NCI-H82 (cell line): ENCODE measurements at regions not wholly inside any gene's neighbourhood (a gene's known extent, or its start where the extent isn't known, plus 50 kb on each side); places are given as distances from the start of the nearest gene placed in this dataset.
A peak's percentile ranks its signal among the peaks of the same experiment; 100 is the strongest.
"Not testable (repeated sequence)": the region's sequence is repeated elsewhere in the genome, so short reads cannot be mapped to it uniquely, and the experiment has no call there.

Experiments
- DNase-seq: peaks from one replicate; lab custom pipeline; 2025; lab: John Stamatoyannopoulos, UW

DNA sequence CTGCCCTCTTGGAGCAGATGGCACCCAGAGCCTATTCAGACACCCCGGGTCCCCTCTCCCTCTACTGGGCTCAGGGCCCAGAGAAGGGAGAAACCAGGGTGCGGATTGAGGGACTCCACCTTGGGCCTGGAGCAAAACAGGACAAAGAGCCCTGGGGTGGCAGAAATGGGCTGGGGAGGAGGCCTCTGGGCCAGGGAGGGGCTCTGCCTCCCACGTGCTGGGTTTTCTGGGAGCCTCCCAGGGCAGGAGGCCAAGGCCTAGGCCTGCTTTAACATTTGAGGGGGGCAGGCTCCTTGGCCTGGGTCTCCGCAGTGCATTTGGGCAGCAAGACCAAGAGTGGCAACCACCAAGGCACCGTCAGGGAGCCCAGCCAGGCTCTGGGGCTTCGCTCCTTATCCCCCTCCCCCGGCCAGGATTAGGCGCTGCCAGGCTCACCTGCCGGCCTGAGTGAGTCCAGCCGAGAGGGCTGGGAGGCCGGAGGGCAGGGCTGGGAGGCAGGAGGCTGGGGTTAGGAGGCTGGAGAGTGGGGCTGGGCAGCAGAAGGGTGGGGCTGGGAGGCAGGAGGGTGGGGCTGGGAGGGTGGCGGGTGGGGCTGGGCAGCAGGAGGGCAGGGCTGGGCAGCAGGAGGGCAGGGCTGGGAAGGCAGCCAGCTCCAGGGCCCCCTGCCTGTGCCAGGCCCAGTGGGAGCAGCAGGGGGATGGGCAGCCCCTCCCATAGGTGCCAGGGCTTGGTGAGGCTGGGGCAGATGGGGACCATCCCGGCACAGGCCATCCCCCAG lies 101.8 kb upstream of the EIF5 start:
- DNase-seq: no peak

DNA sequence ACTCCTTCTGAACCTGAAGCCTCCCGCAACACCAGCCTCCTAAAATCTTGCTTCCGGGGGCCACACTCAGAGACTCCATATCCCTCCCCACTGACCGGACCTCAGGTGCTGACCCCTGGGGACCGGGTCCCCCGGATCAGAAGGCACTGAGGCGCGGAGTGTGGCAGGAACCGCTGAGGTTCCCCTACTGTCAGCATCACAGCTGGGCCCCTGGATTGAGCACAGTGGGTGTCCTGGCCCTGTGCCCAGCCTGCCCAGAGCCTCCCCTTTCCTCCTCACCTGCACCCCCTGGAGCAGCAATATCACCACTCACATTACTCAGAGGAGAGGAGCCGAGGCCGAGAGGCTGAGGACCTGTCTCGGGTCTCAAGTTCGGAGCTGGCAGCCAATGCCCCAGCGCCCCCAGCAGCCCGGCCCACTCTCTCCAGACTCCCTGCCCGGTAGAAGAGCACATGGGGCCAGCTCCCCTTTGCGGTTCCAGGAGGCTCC lies 101.2 kb upstream of the EIF5 start:
- no peak for DNase-seq

DNA sequence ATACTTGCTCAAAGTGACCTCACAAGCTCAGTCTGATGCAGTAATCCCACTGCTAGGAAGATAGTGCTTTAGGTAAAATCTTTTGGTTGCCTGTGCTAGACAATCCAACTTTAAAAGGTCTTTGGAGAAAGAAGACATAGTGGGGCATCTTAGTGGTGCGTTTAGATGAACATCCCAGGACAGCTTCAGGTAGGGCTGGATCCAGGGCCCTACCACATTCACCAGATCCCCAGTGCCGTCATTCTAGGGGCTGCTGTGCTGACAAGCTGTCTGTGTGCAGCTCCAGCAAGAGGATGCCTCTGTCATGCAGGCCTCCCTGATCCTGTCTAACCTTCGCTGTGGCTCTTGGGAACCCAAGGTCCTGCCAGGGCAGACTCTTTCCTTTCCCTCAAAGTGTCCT lies 100.7 kb upstream of the EIF5 start:
- no peak for DNase-seq

DNA sequence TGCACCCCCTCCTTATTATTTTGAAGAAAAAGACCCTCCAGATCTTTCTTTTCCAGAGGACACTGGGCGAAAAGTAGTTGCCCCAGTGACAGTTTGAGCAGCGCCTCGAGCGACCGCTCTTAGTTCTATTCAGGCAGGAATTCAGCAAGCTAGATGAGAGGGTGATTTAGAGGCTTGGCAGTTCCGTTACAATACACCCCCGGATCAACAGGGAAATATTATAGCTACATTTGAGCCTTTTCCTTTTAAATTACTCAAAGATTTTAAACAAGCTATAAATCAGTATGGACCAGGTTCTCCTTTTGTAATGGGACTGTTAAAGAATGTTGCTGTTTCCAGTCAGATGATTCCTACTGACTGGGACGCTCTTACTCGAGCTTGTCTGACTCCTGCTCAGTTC lies 99.2 kb upstream of the EIF5 start:
- DNase-seq: not testable (repeated sequence)

DNA sequence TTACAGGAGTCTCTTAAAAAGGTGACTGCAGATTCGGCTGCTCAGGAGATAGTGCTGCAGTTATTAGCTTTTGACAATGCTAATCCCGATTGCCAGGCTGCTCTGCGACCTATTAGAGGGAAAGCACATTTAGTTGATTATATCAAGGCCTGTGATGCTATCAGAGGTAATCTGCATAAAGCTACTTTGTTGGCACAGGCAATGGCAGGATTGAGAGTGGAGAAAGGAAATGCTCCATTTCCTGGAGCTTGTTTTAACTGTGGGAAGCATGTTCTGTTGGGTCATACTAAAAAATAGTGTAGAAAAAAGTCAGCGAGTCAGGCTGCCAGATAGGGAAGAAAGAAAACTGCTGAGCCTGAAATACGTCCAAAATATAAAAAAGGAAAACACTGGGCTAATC lies 98.5 kb upstream of the EIF5 start:
- peak; percentile 74 for DNase-seq

DNA sequence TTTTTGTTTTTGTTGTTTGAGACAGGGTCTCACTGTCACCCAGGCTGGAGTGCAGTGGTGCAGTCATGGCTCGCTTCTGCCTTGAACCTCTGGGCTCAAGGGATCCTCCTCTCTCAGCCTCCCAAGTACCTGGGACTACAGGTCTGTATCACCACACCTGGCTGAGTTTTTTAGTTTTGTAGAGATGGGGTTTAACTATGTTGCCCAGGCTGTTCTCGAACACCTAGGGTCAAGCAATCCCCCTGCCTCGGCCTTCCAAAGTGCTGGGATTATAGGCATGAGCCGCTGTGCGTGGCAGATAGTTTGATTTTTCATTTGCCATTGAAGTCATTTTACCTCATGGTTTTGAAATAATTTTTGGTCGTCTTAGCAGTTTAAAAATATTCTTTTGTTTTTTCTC lies 94.3 kb upstream of the EIF5 start:
- no peak for DNase-seq

DNA sequence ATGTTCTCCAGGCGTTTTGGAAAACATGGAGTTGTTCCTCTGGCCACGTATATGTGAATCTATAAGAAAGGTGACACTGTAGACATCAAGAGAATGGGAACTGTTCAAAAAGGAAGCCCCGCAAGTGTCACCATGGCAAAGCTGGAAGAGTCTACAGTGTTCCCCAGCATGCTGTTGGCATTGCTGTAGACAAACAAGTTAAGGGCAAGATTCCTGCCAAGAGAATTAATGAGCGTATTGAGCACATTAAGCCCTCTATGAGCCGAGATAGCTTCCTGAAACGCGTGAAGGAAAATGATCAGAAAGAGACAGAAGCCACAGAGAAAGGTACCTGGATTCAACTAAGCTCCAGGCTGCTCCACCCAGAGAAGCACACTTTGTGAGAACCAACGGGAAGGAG lies 92.5 kb upstream of the EIF5 start:
- DNase-seq: no peak

DNA sequence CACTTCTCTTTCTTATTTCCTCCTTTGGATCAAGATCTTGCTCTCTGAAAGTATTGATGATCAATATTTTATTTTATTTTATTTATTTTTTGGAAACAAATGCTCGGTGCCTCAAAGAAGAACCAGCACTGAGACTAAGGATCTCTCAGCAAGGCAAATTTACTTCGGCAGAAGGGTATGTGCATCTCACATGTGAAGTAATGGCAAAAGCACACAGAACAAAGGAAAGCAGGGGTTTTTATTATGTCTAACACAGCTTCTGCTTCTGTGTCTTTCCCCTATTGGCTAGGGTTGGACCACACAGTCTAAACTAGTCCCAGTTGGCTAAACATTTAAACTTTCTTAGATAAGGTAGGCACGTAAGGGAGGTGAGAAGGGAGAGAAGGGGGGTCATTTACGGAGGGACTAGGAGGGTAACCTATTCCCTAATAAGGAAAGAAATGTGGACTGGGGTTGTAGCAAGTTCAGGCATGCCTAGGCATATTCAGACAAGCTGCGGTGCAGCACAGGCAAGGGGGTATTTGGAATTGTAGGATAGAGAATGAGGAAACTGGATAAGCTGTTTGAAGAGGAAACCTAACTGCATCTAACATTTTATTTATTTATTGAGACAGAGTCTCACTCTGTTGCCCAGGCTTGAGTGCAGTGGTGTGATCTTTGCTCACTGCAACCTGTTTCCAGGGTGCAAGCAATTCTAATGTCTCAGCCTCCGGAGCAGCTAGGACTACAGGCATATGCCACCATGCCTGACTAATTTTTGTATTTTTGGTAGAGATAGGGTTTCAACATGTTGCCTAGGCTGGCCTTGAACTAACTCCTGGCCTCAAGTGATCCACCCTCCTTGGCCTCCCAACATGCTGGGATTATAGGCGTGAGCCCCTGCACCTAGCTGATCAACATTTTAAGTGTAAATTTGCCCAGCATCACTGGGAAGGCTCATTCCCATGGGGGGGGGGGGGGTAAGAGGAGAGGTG lies 90.0 kb upstream of the EIF5 start:
- DNase-seq: no peak

DNA sequence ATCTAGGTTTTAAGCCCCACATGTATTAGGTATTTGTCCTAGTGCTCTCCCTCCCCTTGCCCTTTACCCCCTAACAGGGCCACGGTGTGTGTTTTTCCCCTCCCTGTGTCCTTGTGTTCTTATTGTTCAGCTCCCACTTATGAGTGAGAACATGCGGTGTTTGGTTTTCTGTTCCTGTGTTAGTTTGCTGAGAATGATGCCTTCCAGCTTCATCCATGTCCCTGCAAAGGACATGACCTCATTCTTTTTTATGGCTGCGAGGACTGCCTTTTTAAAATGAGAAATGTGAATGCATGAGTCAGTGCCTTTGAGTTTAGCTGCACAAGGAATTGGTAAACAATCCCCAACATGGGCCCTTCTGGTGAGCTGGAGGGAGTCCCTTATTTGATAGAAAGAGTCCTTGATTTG lies 88.4 kb upstream of the EIF5 start:
- DNase-seq: not testable (repeated sequence)

DNA sequence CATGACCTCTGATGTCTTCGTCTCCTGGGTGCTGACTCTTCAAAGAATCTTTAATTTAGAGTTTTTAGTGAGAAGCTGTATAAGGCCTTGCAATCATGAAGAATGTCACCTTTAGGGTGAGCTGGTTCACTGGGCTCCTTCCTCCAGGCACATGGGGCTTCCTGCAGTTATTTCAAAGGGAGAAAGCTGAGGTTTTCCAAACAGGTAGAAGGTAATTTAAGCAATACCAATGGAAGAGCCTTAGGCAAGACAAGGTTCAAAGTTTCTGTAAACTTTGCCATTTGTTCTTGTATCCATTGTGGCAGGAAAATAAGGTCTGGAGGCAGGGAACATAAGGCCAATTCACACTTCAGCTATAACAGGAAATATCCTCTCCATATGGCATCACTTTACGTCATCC lies 88.0 kb upstream of the EIF5 start:
- DNase-seq: no peak

DNA sequence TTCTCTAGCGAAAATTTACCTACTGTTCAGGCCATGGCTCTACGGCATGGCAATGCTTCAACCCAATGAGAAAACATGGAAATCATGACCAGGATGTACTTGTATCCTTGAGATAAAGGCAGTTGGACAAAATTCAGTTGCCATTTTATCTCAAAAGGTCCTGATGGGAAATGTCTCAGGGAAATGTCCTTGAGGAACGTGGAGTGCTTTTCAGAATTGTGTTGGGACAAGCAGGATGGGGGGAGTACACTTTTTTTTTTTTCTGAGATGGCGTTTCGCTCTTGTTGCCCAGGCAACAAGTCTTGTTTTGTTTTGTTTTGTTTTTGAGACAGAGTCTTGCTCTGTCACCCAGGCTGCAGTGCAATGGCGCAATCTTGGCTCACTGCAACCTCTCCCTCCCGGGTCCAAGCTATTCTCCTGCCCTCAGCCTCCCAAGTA lies 86.8 kb upstream of the EIF5 start:
- no peak for DNase-seq

DNA sequence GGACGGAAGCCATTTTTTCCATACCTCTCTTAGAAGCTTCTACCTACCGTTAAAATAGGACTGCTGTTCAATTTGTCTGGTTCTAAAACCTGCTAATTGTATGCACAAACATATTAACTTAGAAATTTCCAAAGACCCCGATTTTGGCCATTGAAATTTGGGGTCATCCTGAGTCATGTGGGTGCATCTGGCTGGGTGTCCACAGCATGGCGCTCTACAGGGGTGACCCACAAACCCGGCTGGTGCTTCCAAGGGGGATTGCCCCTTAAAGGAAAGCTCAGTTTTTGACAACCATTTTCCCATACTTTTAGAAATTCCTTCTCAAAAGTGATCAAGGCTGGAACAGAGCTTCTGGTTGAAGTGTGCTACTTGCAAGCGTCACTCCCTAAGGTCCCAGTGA lies 83.9 kb upstream of the EIF5 start:
- no peak for DNase-seq

DNA sequence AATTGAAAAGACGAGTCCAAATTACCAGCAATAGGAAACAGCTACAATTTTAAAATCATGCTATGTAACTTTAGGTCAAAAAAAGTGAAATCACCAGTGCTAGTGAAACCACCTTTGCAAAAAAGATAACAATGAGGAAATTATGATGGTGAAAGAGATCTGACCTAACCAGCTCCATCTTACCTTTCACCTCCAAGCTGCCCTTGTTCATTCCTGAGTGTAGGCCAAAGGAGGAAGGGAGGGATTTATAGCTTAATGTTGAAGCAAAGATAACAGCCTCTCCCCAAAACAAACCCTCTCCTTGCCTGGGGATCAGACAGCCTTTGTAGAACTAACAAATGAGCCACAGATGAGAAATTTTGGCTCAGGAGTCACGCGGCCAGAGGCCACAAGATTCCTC lies 83.2 kb upstream of the EIF5 start:
- DNase-seq: no peak

DNA sequence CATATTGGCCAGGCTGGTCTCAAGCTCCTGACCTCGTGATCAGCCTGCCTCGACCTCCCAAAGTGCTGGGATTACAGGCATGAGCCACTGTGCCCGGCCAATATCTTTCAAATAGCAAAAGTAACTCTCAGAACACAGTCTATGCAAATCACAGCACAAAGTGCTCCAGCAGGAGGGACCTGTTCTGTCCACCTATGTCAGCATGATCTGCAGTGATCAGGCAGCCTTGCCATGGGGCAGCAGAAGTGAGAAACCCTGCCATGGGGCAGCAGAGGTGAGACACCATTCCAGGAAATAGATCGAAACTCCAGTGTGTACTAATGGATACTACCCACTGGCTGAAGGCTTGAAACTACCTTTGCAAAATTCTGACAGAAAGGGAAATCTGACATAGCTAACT lies 78.5 kb upstream of the EIF5 start:
- no peak for DNase-seq

DNA sequence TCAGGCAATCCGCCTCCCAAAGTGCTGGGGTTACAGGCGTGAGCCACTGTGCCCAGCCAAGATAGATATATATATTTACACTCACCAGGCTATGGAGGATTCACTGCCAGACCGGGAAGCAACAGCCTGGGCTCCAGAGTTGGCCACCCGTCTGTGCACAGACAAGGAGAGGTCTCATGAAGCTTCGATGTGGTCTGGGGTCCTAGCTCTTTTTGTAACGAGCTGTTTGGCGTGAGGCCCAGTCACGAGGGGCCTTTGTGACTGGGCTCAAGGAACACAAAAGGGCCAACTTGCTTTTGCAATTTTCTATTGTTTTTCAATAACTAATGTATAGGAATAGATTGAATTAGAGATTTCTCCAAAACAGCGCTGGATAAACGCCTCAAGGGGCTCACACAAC lies 77.6 kb upstream of the EIF5 start:
- no peak for DNase-seq

DNA sequence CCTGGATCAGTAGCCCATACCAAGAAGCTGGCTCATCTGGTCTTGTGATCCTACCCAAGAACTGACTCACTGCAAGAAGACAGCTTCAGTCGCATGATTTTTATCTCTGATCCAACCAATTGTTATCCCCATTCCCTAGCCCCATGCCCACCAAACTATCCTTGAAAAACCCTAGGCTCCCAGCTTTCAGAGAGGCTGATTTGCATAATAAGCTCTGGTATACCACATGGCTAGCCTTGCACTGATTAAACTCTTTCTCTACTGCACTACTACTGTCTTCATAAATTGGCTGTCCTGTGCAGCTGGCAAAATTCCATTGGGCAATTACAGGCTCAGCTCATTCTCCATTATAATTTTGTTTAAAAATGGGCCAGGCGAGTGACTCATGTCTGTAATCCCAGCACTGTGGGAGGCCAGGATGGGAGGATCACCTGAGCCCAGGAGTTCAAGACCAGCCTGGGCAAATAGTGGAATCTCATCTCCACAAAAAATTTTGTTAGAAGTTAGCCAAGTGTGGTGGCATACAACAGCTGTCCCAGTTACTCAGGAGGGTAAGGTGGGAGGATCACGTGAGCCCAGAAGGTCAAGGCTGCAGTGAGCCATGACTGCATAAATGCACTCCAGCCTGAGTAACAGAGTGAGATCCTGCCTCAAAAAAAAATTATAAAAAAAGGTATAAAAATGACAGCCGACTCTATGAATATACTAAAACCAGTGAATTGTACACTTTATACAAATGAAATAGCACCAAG lies 76.7 kb upstream of the EIF5 start:
- DNase-seq: peak; percentile 22

DNA sequence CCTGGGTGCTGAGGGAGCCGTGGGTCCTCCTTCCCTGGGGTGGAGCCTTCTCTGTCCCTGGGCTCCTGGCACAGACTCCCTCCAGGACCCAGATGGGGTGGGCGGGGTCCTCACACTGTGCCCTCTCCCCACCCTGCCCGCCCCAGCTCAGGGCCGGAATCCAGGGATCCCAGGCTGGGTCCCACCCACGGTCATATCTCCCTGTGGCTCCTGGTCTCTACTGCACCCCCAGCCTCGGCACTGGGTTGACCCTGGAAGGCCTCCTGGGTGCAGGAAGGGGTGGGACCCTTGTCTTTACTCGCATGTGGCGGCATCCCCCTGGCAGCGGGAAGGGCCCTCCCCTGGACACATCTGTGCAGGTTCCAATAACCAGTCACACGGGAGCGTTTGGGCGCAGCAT lies 75.8 kb upstream of the EIF5 start:
- DNase-seq: no peak

DNA sequence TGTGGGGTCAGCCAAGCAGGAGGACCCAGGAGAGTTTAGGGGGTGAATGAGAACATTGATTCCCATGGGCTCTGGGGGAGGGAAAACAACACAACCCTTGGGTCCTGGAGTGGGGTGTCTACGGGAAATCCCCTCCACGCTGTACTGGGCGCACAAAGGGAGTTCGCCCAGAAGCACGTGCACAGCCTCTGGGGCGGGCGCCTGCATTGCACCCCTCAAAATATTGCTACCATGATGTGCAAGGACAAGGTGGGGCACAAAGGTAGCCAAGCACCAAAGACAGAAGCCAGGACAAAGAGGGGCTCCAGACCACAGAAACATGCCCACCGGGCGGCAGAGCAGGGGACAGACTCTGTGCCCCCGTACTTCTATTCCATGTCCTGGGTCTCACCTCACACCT lies 74.9 kb upstream of the EIF5 start:
- no peak for DNase-seq

DNA sequence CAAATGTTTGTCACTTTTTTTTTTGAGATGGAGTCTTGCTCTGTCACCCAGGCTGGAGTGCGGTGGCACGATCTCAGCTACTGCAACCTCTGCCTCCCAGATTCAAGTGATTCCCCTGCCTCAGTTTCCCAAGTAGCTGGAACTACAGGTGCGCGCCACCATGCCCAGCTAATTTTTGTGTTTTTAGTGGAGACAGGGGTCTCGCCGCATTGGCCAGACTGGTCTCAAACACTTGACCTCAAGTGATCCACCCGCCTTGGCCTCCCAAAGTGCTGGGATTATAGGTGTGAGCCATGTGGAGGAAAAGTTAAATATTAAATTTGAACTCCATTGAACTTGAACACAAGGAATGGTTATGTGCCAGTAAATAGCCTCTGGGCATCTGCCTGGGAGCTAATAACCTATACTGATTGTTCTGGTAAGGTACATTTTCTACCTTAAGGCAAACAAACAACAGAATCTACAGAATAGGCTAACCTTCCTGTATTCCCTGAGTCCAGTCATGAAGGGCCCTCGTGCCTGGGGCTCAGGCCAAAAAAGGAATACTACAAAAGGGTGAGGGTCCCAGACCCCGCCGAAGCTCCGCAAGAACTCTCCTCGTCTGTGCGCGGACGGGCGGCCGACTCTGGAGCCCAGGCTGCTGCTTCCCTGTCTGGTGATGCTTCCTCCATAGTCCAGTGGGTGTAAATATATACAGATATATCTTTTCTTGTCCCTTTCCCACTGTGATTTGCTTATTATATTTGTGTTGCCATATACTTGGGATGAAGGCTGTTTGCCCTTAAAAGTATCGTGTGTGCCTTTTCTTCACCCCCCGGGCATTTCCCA lies 74.0 kb upstream of the EIF5 start:
- no peak for DNase-seq

DNA sequence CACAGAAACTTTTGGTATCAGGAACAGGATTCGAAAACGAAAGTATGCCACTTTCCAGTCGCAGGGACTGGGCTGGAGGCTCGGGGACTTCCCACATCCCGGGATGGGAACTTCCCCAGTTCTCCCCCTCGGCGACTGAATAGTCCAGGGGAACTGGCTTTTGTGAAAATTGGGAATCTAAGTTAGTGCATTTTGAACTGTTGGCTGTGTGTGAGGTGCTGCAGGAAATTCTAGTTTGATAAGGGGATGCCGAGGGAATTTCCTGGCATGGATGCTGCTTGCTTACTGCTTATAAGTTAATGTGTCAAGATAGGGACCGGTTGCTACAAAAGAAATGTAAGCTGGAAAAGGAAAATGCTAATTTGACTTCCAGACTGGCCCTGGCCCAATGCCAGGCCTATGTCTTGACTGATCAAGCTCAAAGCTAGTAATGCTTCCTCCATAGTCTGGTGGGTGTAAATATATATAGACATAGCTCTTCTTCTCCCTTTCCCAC lies 73.4 kb upstream of the EIF5 start:
- no peak for DNase-seq

DNA sequence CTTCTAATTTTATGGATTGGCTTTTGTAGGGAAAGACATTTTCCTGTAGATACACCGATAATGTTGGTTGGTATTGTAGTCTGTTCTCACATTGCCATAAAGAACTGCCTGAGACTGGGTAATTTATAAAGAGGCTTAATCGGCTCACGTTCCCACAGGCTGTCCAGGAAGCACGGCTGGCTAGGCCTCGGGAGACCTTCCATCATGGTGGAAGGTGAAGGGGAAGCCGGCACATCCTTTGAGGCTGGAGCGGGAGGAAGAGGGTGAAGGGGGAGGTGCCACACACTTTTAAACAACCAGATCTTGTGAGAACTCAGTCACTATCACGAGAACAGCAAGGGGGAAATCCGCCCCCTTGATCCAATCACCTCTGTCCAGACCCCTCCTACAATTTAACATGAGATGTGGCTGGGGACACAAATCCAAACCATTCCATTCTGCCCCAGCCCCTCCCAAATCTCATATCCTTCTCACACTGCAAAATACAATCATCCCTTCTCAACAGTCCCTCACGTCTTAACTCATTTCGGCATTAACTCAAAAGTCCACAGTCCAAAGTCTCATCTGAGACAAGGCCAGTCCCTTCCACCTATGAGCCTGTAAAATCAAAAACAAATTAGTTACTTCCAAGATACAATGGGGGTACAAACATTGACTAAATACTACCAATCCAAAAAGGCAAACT lies 66.7 kb upstream of the EIF5 start:
- DNase-seq: peak; percentile 66
